HFFc6 (cell line): ENCODE measurements at regions not wholly inside any gene's neighbourhood (a gene's known extent, or its start where the extent isn't known, plus 50 kb on each side); places are given as distances from the start of the nearest gene placed in this dataset.

Experiments
- DNase-seq: peaks from one replicate; pipeline ENCODE4 v3.0.0-alpha.2; 2018
- H3K27ac Mint-ChIP-seq: 2 replicates; pipeline ENCODE4 v1.8.0; 2020; ENCODE audit warnings: mild to moderate bottlenecking, mixed read lengths
- H3K27me3 Mint-ChIP-seq: 2 replicates; pipeline ENCODE4 v1.8.0; 2021; ENCODE audit warnings: mild to moderate bottlenecking, moderate library complexity, mixed read lengths; ENCODE audit not compliant: insufficient read depth
- H3K36me3 Mint-ChIP-seq: 2 replicates; pipeline ENCODE4 v1.8.0; 2021; ENCODE audit warnings: low read depth, mixed read lengths
- H3K4me1 Mint-ChIP-seq: 2 replicates; pipeline ENCODE4 v1.8.0; 2020; ENCODE audit warnings: low read depth, mixed read lengths
- H3K4me3 Mint-ChIP-seq: 2 replicates; pipeline ENCODE4 v1.8.0; 2020; ENCODE audit warnings: mild to moderate bottlenecking, moderate library complexity, mixed read lengths
- H3K9me3 Mint-ChIP-seq: 2 replicates; pipeline ENCODE4 v1.8.0; 2020; ENCODE audit warnings: mild to moderate bottlenecking, mixed read lengths
- TF ChIP-seq, protein P1 (sequence below): fragments of 200-600 bp; sonication (generic); IDR thresholded peaks from 2 replicates; pipeline ENCODE4 v1.5.0; 2021; ENCODE audit warnings: antibody characterized with exemption, mild to moderate bottlenecking

DNA sequence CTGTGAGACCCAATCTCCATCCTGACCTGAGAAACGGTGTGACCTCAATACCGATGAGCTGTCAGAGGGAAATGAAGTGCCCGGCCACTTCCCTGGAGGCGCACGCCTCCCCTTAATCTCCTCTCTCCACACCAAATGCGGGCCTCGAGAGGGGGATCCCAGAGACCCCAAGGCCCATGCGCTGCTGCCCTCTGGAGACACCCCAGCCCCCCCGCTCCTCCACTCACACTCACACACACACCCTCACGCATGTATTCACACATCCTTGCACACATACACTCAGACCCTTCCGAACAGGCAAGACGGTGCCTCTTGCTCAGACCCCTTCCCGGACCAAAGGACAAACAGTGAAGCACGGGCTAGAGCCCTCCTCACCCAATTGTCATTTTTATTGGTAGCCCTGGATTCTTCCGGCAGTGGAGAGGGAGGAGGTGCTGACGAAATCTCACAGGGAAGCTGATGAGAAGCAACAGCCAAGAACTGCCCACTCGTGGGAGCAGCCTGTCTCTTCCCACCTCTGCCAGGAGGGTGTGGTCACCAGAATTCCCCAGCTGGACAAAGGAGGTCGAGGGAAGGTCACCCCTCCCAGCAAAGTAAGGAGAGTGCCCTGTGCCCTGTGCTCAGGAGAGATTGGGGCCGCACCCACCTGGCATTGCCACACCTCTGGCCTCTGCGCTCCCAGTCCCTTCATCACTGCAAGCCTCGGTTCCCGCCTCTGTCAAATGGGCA lies 136.0 kb upstream of the TNRC6C start:
- Mint-ChIP-seq H3K9me3 (no peaks in the 10 kb centered on the region), H3K27ac (no peak overlapping the region), H3K36me3 (no peaks in the 10 kb centered on the region), H3K4me3 (no peak overlapping the region), H3K4me1 (peaks cover 5% of the 10 kb centered on the region; the same call in 1 of the 2 replicates), H3K27me3 (peaks cover 27% of the 10 kb centered on the region)
- TF ChIP-seq, protein P1, sequence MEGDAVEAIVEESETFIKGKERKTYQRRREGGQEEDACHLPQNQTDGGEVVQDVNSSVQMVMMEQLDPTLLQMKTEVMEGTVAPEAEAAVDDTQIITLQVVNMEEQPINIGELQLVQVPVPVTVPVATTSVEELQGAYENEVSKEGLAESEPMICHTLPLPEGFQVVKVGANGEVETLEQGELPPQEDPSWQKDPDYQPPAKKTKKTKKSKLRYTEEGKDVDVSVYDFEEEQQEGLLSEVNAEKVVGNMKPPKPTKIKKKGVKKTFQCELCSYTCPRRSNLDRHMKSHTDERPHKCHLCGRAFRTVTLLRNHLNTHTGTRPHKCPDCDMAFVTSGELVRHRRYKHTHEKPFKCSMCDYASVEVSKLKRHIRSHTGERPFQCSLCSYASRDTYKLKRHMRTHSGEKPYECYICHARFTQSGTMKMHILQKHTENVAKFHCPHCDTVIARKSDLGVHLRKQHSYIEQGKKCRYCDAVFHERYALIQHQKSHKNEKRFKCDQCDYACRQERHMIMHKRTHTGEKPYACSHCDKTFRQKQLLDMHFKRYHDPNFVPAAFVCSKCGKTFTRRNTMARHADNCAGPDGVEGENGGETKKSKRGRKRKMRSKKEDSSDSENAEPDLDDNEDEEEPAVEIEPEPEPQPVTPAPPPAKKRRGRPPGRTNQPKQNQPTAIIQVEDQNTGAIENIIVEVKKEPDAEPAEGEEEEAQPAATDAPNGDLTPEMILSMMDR: no peak
- no peak for DNase-seq

DNA sequence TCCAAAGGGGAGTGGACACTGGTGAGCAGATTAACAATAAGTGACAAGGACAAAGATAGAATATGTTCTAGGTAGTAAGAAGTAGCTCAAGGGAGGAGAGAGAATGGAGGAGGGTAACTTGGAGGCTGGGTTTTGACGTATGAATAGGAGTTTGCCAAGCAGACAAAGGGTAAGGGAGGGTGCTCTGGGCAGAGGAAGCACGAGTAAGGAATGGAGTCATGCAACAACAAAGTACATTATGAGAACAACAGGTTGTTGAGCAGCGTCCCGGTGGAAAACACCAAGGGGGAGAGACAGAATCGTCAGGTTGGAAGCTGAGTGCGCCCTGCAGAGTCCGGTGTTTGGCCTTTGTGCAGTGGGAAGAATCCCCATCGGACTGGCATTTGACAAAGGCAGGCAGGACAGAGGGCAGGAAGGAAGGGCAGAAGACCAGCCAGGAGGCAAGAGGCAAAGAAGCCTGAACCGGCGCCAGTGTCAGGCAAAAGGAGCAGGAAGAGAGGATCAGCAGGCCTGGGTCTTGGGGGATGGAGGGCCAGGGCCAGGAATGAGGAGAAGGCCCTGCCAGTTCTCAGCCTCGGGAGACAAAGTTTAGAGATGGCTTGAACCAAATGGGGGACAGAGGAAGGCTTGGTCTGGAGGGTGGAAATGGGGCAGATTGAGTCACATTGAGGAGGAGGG lies 134.3 kb upstream of the TNRC6C start:
- Mint-ChIP-seq H3K36me3 (no peaks in the 10 kb centered on the region), H3K27ac (no peak overlapping the region), H3K4me1 (no peaks in the 10 kb centered on the region), H3K9me3 (no peaks in the 10 kb centered on the region; the same call in 1 of the 2 replicates), H3K27me3 (peaks cover 21% of the 10 kb centered on the region), H3K4me3 (no peak overlapping the region)
- TF ChIP-seq, protein P1: no peak
- no peak for DNase-seq

DNA sequence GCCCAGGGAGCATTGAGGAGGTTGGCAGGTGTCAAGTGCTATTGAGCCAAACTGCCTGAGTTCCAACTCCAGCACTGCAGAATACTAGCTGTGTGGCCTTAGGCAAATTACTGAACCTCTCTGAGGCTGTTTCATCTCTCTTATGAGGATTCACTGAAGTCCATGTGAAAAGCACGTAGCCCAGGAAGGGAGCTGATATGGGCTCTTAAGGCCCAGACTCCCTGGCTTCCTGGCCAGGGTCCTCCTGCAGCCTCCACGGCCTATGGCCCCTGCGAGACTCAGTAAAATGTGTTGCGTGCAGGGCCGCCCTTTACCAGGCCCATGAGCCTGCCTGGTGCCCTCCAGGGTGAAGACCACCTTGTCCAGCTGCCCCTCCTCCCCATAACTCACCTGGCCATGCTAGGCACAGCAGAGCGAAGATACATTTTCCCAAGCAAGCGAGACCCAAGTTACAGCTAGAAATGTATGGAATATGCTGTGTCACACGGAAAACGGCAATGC lies 133.7 kb upstream of the TNRC6C start:
- Mint-ChIP-seq H3K27me3 (peaks cover 21% of the 10 kb centered on the region), H3K9me3 (no peaks in the 10 kb centered on the region; the same call in 1 of the 2 replicates)

DNA sequence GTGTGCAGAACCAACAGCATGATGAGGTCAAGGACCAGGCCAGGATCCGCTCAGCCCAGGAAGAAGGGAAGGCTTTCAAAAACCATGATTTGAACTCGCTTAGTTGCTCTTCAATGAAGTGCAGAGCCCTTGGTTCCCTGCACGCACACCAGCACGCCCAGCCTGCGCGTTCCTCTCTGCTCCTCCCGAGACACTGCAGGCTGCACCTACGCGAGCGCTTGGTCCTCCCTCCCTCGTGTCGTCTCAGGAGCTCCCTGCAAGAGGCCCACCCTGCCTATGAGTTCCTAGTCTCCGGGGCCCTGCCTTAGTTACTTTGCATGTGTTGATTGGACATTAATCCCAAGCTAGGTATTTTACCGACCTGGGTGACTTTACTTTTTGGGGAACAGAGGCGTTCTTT lies 132.9 kb upstream of the TNRC6C start:
- H3K27ac Mint-ChIP-seq: no peak overlapping the region

More for the DNA sequence above, 133.7 kb upstream of the TNRC6C start:
- Mint-ChIP-seq H3K36me3 (no peaks in the 10 kb centered on the region), H3K4me1 (no peaks in the 10 kb centered on the region; the same call in 1 of the 2 replicates), H3K27ac (no peak overlapping the region), H3K4me3 (no peak overlapping the region)
- TF ChIP-seq, protein P1: no peak
- DNase-seq: no peak

DNA sequence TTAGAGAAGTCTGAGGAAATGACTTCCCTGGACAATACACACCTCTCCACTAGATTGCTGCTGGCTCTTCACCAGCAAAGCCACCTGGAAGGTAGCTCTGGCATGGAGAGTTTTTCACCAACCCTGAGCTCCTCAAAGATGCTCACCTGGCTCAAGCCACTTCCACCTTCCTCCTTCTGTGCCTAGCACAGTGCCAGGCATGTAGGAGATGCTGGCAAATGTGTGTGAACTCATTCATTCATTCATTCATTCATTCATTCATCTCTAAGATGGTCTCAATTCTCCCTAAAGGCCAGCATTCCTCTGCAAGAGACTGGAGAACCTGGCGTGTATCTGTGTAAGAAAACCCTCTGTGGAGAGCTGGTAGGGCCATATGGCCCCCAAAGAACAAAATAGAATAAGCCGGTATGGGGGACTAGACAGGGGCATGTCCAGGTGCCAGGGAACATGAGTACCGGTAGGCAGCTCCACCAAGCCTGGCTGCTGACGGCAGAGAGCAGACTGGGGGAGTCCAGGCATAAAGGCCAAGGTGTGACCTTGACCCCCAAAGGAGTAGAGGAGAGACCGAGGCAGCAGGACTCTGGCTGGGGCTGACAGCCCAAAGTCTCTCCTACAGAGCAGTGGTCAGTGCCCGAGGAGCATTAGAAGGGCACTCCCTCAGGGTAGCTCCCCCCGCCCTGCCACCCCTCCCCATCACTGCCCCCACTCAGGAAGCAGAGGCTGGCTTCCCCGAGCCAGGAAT lies 132.2 kb upstream of the TNRC6C start:
- Mint-ChIP-seq H3K27me3 (peaks cover 27% of the 10 kb centered on the region), H3K27ac (no peak overlapping the region), H3K4me1 (peaks cover 15% of the 10 kb centered on the region), H3K4me3 (no peak overlapping the region), H3K36me3 (no peaks in the 10 kb centered on the region), H3K9me3 (no peaks in the 10 kb centered on the region; the same call in 1 of the 2 replicates)
- TF ChIP-seq, protein P1: no peak
- DNase-seq: no peak

More for the DNA sequence above, 132.9 kb upstream of the TNRC6C start:
- TF ChIP-seq, protein P1: no peak
- no peak overlapping the region for H3K4me3 Mint-ChIP-seq
- no peak for DNase-seq
- H3K36me3 Mint-ChIP-seq: no peaks in the 10 kb centered on the region
- peaks cover 24% of the 10 kb centered on the region for H3K27me3 Mint-ChIP-seq
- no peaks in the 10 kb centered on the region; the same call in 1 of the 2 replicates for H3K9me3 Mint-ChIP-seq
- peaks cover 8% of the 10 kb centered on the region for H3K4me1 Mint-ChIP-seq
